ENCODE measurements at regions not wholly inside any gene's neighbourhood (a gene's known extent, or its start where the extent isn't known, plus 50 kb on each side); places are given as distances from the start of the nearest gene placed in this dataset.

DNA sequence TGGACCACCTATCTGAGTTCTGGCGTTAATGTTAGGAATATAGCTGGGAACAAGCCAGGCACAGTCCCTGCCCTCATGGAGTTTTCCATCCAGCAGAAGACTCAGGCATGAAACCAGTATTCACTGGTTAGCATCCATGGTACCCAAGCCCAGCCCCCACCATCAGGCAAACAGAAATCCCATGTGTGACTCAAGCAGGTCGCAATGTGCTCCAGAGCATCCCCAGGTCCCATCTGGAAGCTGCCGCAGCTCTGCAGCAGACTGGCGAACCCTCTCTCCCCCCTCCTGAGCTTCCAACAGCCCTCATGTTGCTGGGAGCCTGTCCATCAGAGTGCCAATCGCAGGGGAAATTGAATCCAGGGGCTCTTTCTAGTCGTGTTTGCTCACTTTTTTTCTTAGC lies 174.2 kb downstream of the RRAGC start:
- no peaks in the 10 kb centered on the region for H3K9me3 ChIP-seq
- no peaks in the 10 kb centered on the region for H3K36me3 ChIP-seq
- TF ChIP-seq, protein P1, sequence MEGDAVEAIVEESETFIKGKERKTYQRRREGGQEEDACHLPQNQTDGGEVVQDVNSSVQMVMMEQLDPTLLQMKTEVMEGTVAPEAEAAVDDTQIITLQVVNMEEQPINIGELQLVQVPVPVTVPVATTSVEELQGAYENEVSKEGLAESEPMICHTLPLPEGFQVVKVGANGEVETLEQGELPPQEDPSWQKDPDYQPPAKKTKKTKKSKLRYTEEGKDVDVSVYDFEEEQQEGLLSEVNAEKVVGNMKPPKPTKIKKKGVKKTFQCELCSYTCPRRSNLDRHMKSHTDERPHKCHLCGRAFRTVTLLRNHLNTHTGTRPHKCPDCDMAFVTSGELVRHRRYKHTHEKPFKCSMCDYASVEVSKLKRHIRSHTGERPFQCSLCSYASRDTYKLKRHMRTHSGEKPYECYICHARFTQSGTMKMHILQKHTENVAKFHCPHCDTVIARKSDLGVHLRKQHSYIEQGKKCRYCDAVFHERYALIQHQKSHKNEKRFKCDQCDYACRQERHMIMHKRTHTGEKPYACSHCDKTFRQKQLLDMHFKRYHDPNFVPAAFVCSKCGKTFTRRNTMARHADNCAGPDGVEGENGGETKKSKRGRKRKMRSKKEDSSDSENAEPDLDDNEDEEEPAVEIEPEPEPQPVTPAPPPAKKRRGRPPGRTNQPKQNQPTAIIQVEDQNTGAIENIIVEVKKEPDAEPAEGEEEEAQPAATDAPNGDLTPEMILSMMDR (IDR thresholded peaks at IDR 0.05), result no peak
- no peak for TF ChIP-seq POLR2A (IDR thresholded peaks at IDR 0.05)
- no peak for TF ChIP-seq EP300 (IDR thresholded peaks at IDR 0.05)
- peaks cover 0 to 11% of the 10 kb centered on the region in 2 donors for H3K27me3 ChIP-seq
- no peak overlapping the region for H3K4me3 ChIP-seq
- DNase-seq (ENCODE audit: low spot score in 2 of 2), result no peak
- peaks cover 0 to 7% (median 0%) of the 10 kb centered on the region in 4 donors for H3K4me1 ChIP-seq
- H3K27ac ChIP-seq, result no peak overlapping the region
- WGBS, 2 donors, result 63 to 72% methylated on average over 6 of the region's 6 CpGs

DNA sequence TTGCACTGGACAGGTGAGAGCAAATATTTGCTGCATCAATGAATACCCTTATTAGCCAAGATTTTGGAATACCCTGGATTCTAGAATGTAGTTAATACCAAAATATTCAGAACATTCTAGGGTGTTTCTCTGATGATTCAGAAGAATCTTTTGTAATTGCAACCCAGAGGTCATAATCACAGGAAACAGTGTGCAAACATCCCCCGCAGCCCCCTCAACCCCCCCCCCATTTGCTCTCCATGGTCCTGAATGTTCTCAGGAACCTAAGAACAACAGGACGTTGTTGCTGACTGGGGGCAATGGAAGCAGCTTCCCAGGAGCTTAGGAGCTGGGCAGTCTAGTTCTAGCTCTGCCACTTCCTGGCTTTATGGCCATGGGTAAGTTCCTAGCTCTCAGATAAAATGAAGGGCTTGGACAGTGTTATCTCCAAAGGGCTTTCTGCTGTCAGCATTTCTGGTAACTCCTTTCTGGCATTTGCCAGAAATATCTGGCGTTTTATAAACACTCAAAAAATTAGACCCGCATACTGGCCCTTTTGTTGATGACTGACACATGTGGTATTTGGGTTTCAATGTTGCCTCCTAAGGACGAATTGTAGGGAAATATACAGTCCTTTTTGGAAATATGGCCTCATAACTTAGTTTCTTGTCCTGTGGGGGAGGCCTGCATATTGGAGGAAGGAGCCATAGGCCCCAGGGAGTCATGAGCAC lies 178.6 kb downstream of the RRAGC start:
- Histone ChIP-seq H3K9me3 (no peaks in the 10 kb centered on the region), H3K27me3 (peaks cover 0 to 11% of the 10 kb centered on the region in 2 donors), H3K27ac (no peak overlapping the region), H3K4me1 (peaks cover 0 to 7% (median 0%) of the 10 kb centered on the region in 4 donors), H3K4me3 (no peak overlapping the region), H3K36me3 (no peaks in the 10 kb centered on the region)
- DNase-seq (ENCODE audit: low spot score in 2 of 2), result no peak
- TF ChIP-seq EP300 (IDR thresholded peaks at IDR 0.05) (no peak), POLR2A (IDR thresholded peaks at IDR 0.05) (no peak)
- TF ChIP-seq, protein P1 (IDR thresholded peaks at IDR 0.05), result no peak
- 27 to 39% methylated on average over 5 of the region's 5 CpGs for WGBS, 2 donors

DNA sequence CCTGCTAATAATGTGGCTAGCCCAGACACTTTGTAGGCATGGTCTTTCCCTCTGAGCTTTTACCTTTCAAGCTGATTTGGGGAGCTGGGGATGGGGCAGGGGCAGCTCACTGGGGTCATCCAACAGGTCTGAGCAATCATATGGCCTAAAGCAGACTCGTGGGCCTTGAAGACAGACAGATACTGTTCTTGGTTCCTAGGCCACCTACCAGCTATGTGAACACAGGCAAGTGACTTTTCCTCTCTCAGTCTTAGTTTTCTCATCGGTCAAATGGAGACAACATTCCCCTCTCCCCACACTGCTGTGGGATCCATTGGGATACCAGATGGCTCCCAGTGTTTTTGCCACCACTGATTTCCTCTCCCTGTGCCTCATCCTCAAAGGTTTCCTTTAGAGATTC lies 181.8 kb downstream of the RRAGC start:
- TF ChIP-seq, protein P1 (IDR thresholded peaks at IDR 0.05), result no peak
- TF ChIP-seq EP300 (IDR thresholded peaks at IDR 0.05), result no peak
- TF ChIP-seq POLR2A (IDR thresholded peaks at IDR 0.05), result no peak
- H3K27ac ChIP-seq, result no peak overlapping the region
- no peaks in the 10 kb centered on the region for H3K36me3 ChIP-seq
- no peaks in the 10 kb centered on the region for H3K9me3 ChIP-seq
- peaks cover 0 to 7% (median 0%) of the 10 kb centered on the region in 4 donors for H3K4me1 ChIP-seq
- DNase-seq (ENCODE audit: low spot score in 2 of 2), result no peak
- WGBS, 2 donors, result 72 to 77% methylated on average over 2 of the region's 2 CpGs
- no peaks in the 10 kb centered on the region for H3K27me3 ChIP-seq
- no peak overlapping the region for H3K4me3 ChIP-seq

DNA sequence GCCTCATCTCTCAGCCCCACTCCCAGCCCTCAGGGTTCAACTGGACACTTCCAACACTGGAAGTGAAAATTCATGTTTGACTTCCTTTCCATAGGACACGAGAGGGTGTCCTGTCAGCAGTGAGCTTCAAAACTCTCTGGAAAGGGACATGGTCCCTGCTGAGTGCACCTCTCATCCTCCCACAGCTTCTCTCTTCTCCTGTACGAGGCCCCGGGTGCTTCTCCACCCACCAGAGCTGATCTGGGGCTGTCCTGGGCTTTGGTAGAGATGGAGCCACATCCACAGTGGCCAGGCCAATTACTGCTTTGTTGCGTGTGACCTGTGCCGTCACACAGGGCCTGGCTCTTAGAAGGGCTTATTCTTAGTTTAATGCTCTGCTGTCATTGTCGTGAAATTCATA lies 182.3 kb downstream of the RRAGC start:
- Histone ChIP-seq H3K9me3 (no peaks in the 10 kb centered on the region), H3K27me3 (no peaks in the 10 kb centered on the region), H3K4me3 (no peak overlapping the region), H3K27ac (no peak overlapping the region), H3K36me3 (no peaks in the 10 kb centered on the region), H3K4me1 (peaks cover 0 to 7% (median 0%) of the 10 kb centered on the region in 4 donors)
- TF ChIP-seq, protein P1 (IDR thresholded peaks at IDR 0.05), result no peak
- 87 to 88% methylated on average over 6 of the region's 6 CpGs for WGBS, 2 donors
- no peak for DNase-seq (ENCODE audit: low spot score in 2 of 2)

DNA sequence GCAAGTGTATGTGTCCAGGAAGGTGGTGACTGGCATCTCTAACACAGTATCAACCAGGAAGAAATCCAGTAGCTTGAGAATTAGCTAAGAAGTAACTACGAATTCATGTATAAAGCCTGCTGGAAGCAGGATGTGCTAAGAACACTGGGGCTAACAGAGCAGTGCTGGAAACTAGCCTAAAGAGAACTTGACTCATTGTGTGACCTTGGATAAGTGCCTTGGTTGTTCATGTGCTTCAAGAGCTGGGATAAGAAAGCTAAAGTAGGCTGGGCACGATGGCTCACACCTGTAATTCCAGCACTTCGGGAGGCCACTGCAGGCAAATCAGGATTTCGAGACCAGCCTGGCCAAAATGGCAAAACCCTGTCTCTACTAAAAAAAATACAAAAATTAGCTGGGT lies 186.9 kb downstream of the RRAGC start:
- no peaks in the 10 kb centered on the region for H3K4me1 ChIP-seq
- H3K27ac ChIP-seq, result no peak overlapping the region
- DNase-seq (ENCODE audit: low spot score in 2 of 2), result no peak
- no peaks in the 10 kb centered on the region for H3K36me3 ChIP-seq
- WGBS, 2 donors, result 84 to 85% methylated on average over 4 of the region's 4 CpGs
- no peaks in the 10 kb centered on the region for H3K27me3 ChIP-seq
- no peak overlapping the region for H3K4me3 ChIP-seq
- H3K9me3 ChIP-seq, result peaks cover 0 to 9% (median 0%) of the 10 kb centered on the region in 4 donors
- TF ChIP-seq EP300 (IDR thresholded peaks at IDR 0.05) (no peak), POLR2A (IDR thresholded peaks at IDR 0.05) (no peak)
- TF ChIP-seq, protein P1 (IDR thresholded peaks at IDR 0.05), result no peak
